GM19452 (cell line): ENCODE measurements at regions not wholly inside any gene's neighbourhood (a gene's known extent, or its start where the extent isn't known, plus 50 kb on each side); places are given as distances from the start of the nearest gene placed in this dataset.
"Not testable (repeated sequence)": the region's sequence is repeated elsewhere in the genome, so short reads cannot be mapped to it uniquely, and the experiment has no call there.

ENCODE experiments used
- ATAC-seq: cut with Tn5 transposase; IDR thresholded peaks from one replicate; pipeline ENCODE4 v1.9.1; 2021; ENCODE audit not compliant: unreplicated experiment

GRCh38 chr7:69276011-69276729 is 322.1 kb upstream of the AUTS2 start:
- ATAC-seq, result no peak

- no peak for ATAC-seq
These were observed 320.9 kb upstream of the AUTS2 start for GRCh38 chr7:69277366-69277765.

DNA sequence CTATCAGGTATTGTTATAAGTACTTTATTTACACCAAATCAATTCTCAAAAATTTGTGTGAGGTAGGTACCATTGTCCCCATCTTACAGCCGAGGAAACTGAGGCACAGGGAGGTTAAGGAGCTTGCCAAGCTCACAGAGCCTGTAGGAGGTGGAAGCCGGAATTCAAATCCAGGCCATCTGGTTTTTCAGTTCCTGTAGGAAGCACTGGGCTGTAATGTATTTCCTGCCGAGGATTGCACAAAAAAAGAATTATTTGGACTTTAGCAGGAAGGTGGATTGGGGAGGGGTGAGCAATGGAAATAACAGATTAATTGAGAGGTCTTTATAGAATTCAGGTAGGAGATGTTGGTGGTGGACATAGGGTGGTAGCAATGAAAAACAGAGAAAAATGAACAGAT is 315.3 kb upstream of the AUTS2 start:
- no peak for ATAC-seq

- no peak for ATAC-seq
These were observed 314.9 kb upstream of the AUTS2 start for GRCh38 chr7:69283421-69283820.

DNA sequence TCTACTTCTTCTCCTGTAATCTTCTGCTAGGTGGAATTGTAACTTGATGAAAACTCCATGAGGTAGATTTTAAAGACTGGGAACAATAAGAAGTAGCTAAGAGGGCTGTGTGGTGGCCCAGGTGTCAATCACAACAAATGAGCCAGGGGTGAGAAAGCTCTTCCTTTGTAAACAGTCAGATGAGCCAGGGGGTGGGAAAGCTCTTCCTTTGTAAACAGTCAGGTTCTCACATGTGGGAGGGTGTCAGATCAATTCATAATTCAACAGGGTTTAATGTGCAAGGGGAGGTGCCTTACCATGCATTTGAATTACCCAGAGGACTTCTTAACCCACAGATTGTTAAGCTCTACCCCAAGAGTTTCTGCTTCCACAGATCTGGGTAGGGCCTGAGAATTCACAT is 312.4 kb upstream of the AUTS2 start:
- ATAC-seq, result no peak

GRCh38 chr7:69295977-69296376 is 302.3 kb upstream of the AUTS2 start:
- no peak for ATAC-seq

GRCh38 chr7:69301253-69301652 is 297.0 kb upstream of the AUTS2 start:
- no peak for ATAC-seq

DNA sequence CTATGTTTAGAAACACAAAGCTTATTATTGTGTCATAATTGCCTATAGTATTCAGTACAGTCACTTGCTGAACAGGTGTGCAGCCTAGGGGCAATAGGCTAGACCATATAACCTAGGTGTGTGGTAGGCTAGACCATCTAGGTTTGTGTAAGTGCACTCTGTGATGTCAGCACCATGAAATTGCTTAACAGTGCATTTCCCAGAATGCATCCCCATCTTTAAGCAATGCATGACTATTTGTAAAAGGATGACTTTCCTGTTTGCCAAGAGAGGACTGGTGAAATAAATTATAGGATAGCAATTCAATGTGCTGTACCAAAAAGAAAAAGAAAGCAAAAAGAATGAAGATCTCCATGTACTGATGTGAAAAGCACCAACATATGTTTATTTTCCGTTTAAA is 288.7 kb upstream of the AUTS2 start:
- ATAC-seq, result no peak

GRCh38 chr7:69311489-69311888 is 286.8 kb upstream of the AUTS2 start:
- no peak for ATAC-seq

- ATAC-seq, result not testable (repeated sequence)
These were observed 284.4 kb upstream of the AUTS2 start for GRCh38 chr7:69313852-69314251.

DNA sequence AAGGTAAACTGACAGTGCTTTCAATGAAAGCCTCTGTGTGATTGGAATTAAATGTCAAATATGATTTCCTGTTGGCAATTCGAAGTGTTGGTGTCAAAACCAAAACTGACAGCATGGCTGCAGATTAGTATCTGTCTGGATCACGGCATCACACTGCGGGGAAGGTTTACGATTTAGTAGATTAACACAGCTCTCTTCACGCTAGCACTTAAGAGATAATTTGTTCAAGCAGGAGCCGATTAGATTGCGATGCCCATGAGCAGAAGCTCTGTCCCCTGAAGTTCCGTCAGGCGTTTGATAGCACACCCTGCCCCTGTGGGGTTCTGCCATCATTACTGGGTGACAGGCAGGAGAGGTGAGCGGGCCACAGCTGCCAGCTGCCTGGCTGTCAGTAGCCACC is 279.5 kb upstream of the AUTS2 start:
- ATAC-seq, result no peak

DNA sequence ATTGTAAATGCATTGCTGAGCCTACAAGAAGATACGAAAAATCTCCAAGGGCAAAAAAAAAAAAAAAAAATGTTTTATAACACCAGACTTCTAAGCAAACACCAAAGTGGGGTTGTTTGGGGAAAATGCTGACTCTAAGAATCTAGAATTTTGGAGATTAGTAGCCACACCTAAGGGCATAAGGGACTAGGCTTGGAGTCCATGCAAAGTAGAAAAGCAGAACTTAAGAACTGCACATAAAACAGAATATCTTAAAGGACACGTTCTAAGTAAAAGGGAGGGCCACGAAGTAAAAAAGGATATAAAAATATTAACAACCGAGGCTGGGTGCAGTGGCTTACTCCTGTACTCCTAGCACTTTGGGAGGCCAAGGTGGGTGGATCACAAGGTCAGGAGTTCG is 269.8 kb upstream of the AUTS2 start:
- ATAC-seq, result no peak

DNA sequence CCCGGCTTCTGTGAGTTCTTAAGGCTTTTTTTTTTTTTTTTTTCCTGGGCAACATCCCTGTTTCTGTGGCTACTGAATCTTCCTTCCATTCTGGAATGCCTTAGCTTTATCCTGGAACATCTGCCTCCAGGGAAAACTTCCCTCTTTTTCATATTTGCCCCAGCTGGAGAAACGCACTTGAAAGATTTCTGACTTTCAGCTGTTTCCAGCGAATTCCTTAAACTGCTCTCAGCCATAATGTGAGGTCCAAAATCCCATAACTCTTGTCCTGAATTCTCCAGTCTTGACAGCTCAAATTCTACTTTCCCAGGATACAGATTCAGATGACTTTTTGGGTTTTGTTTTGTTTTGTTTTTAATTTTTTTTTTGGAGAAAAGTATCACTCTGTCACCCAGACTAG is 263.6 kb upstream of the AUTS2 start:
- ATAC-seq, result no peak

- no peak for ATAC-seq
These were observed 262.9 kb upstream of the AUTS2 start for GRCh38 chr7:69335331-69335730.

GRCh38 chr7:69336976-69337375 is 261.3 kb upstream of the AUTS2 start:
- no peak for ATAC-seq

DNA sequence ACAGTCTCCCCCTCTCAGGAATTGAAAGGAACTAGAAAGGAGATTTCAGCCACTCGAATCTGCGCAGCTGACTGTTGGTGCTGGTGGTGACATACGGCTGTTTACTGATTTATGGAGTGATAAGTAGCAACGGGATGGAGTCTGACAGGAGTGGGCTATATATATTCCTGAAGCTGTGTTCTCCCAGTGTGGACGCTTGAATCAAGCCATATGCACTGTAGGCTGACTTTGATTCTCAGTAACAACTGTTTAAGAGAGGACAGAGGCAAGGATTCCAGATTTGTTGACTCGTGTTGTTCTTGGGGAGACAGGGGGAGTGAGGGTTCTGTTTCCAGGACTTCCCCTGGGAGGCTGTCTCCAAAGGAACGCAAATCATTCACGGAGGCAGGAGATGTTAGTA is 260.1 kb upstream of the AUTS2 start:
- ATAC-seq, result no peak

GRCh38 chr7:69341288-69341687 is 257.0 kb upstream of the AUTS2 start:
- no peak for ATAC-seq

DNA sequence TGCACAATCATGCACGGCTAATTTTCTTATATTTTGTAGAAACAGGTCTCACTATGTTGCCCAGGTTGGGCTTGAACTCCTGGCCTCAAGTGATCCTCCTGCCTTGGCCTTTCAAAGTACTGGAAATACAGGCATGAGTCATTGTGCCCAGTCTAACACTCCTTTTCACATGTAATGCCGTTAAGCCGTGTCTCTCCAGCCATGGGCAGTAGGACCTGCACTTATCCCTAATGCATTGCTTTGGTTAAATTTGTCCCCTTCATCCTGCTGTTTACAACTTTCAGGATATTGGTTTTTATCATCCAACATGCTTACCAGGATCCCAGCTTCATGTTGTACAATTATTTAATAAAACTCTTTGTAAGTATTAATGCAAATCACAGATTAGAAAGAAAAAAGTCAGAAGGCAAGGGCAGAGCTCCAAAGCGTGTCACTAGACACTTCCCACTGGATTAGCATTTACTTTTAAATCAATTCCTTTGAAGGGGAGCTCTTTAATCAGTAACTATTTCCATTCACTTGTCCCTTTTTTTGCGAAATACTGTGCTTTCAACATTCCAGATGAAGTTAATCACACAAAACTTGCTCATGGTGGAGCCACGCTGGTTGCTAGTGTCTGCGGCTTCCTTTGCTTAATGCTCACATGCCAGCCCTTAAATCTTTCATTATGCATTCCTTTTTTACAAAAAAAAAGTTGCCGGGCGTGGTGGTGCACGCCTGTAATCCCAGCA is 256.0 kb upstream of the AUTS2 start:
- ATAC-seq, result no peak

DNA sequence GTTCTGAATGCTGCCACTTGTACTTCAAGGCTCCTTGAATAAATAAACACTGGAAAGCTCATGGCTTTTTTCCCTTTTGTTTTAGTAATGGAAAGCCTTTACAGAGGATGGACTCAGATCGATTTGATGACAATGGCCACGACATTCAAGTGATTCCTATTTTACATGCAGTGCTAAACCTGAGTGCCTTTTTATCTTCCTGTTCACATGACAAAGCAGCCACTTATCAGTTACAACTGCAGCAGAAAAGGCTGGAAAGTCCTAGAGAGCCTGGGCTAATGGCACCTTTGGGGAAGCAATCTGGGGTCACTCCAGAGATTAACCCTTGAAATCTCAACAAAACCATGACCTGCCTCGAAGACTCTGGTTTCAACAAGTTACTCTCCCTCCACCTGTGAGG is 249.0 kb upstream of the AUTS2 start:
- ATAC-seq, result no peak

DNA sequence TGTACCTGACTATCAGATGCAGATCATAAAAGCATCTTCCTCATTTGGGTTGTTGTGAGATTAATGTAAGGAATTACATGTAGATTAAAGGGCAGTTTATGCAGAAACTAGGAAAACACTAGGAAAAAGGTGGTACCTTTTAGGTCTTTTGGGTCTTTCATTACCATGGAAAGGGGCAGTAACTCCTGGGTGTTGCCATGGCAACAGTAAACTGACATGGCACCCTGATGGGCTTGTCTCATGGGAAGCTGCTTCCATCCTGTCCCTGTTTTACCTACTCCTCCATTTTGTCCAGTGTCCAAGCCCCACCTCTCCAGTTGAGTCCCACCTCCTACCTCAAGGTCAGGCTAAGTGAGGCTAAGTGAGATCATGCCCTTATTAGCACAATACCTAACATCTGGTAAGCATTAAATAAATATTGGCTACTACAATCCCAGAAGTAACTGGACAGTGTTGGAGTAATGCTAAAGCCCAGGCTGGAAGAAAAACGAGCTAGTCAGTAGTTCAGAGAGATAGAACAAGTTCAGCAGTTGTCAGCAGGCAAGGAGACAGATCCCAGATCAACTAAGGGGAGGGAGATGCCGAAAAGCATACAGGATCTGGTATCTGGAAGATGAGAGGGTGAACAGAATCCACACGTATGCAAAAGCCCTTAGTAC is 240.0 kb upstream of the AUTS2 start:
- no peak for ATAC-seq

DNA sequence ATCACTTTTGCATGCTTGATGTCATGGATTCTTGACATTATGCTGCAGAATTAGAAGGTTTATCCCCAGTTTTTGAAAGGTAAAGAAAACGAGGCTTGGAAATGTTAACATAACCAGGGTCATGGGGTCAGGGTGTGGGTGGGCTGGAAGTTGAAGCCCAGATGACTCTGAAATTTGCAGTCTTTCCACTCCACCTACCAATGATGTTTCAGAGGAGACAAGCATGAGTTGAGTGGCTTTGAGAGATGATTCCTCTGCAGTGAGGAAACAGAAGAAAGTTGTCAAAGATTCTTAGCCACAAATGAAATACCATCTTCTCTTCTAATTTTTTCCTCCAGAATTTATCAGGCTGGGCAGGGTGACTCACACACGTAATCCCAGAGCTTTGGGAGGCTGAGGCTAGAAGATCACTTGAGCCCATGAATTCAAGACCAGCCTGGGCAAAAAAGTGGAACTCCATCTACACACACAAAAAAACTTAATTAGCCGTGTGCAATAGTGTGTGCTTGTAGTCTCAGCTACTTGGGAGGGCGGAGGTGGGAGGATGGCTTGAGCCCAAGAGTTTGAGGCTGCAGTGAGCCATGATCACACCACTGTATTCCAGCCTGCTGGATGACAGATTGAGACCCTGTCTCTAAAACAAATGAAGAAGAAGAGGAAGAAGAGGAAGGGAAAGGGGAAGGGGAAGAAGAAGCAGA is 239.1 kb upstream of the AUTS2 start:
- ATAC-seq, result no peak

DNA sequence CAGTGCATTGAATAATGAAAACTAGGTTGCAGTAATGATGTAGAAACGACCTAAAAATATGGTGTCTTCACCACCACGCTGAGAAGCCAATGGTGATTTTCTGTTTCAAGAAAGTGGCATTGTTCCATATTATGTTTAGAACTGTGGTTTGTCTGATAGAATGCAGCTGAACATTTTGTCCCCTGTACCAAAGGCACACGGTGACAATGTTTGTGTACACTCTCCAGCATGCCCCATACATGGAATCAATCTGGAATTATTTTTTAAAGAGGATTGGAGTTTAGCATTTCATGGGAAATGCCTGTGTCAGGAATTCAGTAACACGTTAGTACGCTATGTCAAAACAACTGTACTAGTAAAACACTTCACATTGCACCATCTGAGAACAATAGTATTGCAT is 237.4 kb upstream of the AUTS2 start:
- no peak for ATAC-seq
